HCT116 (cell line): ENCODE measurements at regions not wholly inside any gene's neighbourhood (a gene's known extent, or its start where the extent isn't known, plus 50 kb on each side); places are given as distances from the start of the nearest gene placed in this dataset.

Experiments
- ATAC-seq: fragments of 200-7000 bp; cut with Tn5 transposase; 2 replicates; pipeline ENCODE4 v1.9.1; 2020; ENCODE audit warnings: mild to moderate bottlenecking, moderate library complexity
- BruUV-seq: library from RNA; stranded (reverse); fragments of 400-500 nt; replicated peaks from 2 replicates; lab custom pipeline; 2021; lab: Mats Ljungman, UMichigan
- CTCF ChIA-PET: fragments of 300-600 bp; sonication (Branson Sonifier 250); formaldehyde crosslinking; loops from one replicate; lab custom pipeline; 2021; ENCODE audit warnings: antibody characterized with exemption; lab: Charles Lee
- POLR2A ChIA-PET: fragments of 300-600, 350-600 bp; sonication (Branson Sonifier 250); formaldehyde crosslinking; loops from one replicate; lab custom pipeline; 2021; ENCODE audit warnings: antibody characterized with exemption; lab: Charles Lee
- RAD21 ChIA-PET, 2 experiments: fragments of 300-600 bp; sonication (Branson Sonifier 250); formaldehyde crosslinking; loops; one replicate each; lab custom pipeline; 2023; ENCODE audit warnings: low total read pairs in 2 of 2; ENCODE audit not compliant: uncharacterized antibody in 2 of 2, unreplicated experiment in 2 of 2, low non-redundant PET in 1 of 2; lab: Charles Lee
- DNase-seq: peaks from one replicate; pipeline ENCODE4 v3.0.0-alpha.2; 2010; ENCODE audit warnings: low read depth, low spot score
- H2AFZ ChIP-seq: fragments of 200-600 bp; shearing (Covaris generic), sonication (generic); 2 replicates; pipeline ENCODE4 v1.6.1; 2017; ENCODE audit warnings: low read depth, mixed run types, mixed read lengths, antibody characterized with exemption, low read length; ENCODE audit not compliant: poor library complexity, severe bottlenecking
- H3K27ac ChIP-seq: 2 replicates; pipeline ENCODE4 v1.5.1; 2012; ENCODE audit warnings: low read depth, low read length
- H3K27me3 ChIP-seq: fragments of 200-600 bp; sonication (generic); 2 replicates; pipeline ENCODE4 v1.6.1; 2016; ENCODE audit warnings: mixed run types, low read length, mixed read lengths; ENCODE audit not compliant: insufficient read depth
- H3K36me3 ChIP-seq, 2 experiments: fragments of 200-500 bp in 1 of 2; fragments of 200-600 bp in 1 of 2; sonication (Bioruptor generic) in 1 of 2; sonication (generic) in 1 of 2; 2 replicates each; pipeline versions ENCODE4 v1.5.1 to v1.6.1; 2014 to 2016; ENCODE audit warnings: low read length in 2 of 2, inconsistent platforms in 1 of 2, mixed read lengths in 1 of 2, mixed run types in 1 of 2; ENCODE audit not compliant: insufficient read depth in 2 of 2, control insufficient read depth in 1 of 2
- H3K4me1 ChIP-seq, 2 experiments: fragments of 200-600 bp in 1 of 2; sonication (generic) in 1 of 2; 2 replicates each; pipeline versions ENCODE4 v1.5.1 to v1.6.1; 2012 to 2017; ENCODE audit warnings: low read length in 2 of 2, inconsistent platforms in 1 of 2, mild to moderate bottlenecking in 1 of 2, mixed read lengths in 1 of 2, mixed run types in 1 of 2, moderate library complexity in 1 of 2; ENCODE audit not compliant: insufficient read depth in 2 of 2, control insufficient read depth in 1 of 2
- H3K4me2 ChIP-seq: fragments of 200-600 bp; sonication (generic); 2 replicates; pipeline ENCODE4 v1.6.1; 2017; ENCODE audit warnings: mixed run types, low read length, mixed read lengths
- H3K4me3 ChIP-seq, 2 experiments: fragments of 200-600 bp in 1 of 2; sonication (generic) in 1 of 2; replicated peaks in 1 of 2; 2 replicates each; pipeline ENCODE4 v1.5.1; 2011 to 2016; ENCODE audit warnings: low read length in 2 of 2, control low read depth in 1 of 2, low read depth in 1 of 2, mild to moderate bottlenecking in 1 of 2, mixed read lengths in 1 of 2, mixed run types in 1 of 2
- H3K79me2 ChIP-seq: fragments of 200-600 bp; sonication (generic); 2 replicates; pipeline ENCODE4 v1.6.1; 2017; ENCODE audit warnings: mild to moderate bottlenecking, mixed run types, low read length, moderate library complexity, mixed read lengths; ENCODE audit not compliant: insufficient read depth
- H3K9ac ChIP-seq: fragments of 200-600 bp; sonication (generic); 2 replicates; pipeline ENCODE4 v1.6.1; 2016; ENCODE audit warnings: low read length, mixed read lengths
- H3K9me2 ChIP-seq: fragments of 200-600 bp; sonication (generic), shearing (Covaris generic); 2 replicates; pipeline ENCODE4 v1.6.1; 2017; ENCODE audit warnings: mixed run types, mild to moderate bottlenecking, moderate library complexity; ENCODE audit not compliant: insufficient read depth
- H3K9me3 ChIP-seq, 2 experiments: fragments of 200-500 bp in 1 of 2; fragments of 200-600 bp in 1 of 2; sonication (Bioruptor generic) in 1 of 2; sonication (generic) in 1 of 2; 2 replicates each; pipeline ENCODE4 v1.6.1; 2014 to 2017; ENCODE audit warnings: low read length in 2 of 2, mixed read lengths in 2 of 2, inconsistent platforms in 1 of 2, low read depth in 1 of 2, mild to moderate bottlenecking in 1 of 2, mixed run types in 1 of 2, moderate library complexity in 1 of 2; ENCODE audit not compliant: control insufficient read depth in 1 of 2, insufficient read depth in 1 of 2
- H4K20me1 ChIP-seq: fragments of 200-600 bp; sonication (generic), shearing (Covaris generic); 2 replicates; pipeline ENCODE4 v1.6.1; 2017; ENCODE audit warnings: mixed run types, mild to moderate bottlenecking, moderate library complexity; ENCODE audit not compliant: insufficient read depth
- CBX3 ChIP-seq: IDR thresholded peaks from 2 replicates; pipeline ENCODE4 v1.6.1; 2012; ENCODE audit warnings: low read depth
- EGR1 ChIP-seq: IDR thresholded peaks from 2 replicates; pipeline ENCODE4 v1.6.1; 2012; ENCODE audit warnings: low read depth
- ELF1 ChIP-seq: IDR thresholded peaks from 2 replicates; pipeline ENCODE4 v1.6.1; 2012; ENCODE audit warnings: low read depth, borderline replicate concordance
- EZH2 ChIP-seq: fragments of 200-600 bp; sonication (generic); IDR thresholded peaks from 2 replicates; pipeline ENCODE4 v1.6.1; 2017; ENCODE audit warnings: antibody characterized with exemption, mixed run types
- EZH2phosphoT487 ChIP-seq: fragments of 200-600 bp; IDR thresholded peaks from 2 replicates; pipeline ENCODE4 v1.6.1; 2018; ENCODE audit warnings: antibody characterized with exemption, borderline replicate concordance
- FOSL1 ChIP-seq: IDR thresholded peaks from 2 replicates; pipeline ENCODE4 v1.6.1; 2012; ENCODE audit warnings: low read depth
- JUND ChIP-seq: IDR thresholded peaks from 2 replicates; pipeline ENCODE4 v1.6.1; 2012
- RAD21 ChIP-seq: IDR thresholded peaks from 2 replicates; pipeline ENCODE4 v1.6.1; 2012; ENCODE audit warnings: low read depth, mild to moderate bottlenecking
- SIN3A ChIP-seq: IDR thresholded peaks from 2 replicates; pipeline ENCODE4 v1.6.1; 2012; ENCODE audit warnings: low read depth
- SRF ChIP-seq: IDR thresholded peaks from 2 replicates; pipeline ENCODE4 v1.6.1; 2012; ENCODE audit warnings: low read depth
- TCF7L2 ChIP-seq: IDR thresholded peaks from 2 replicates; pipeline ENCODE4 v1.7.0; 2011; ENCODE audit warnings: borderline replicate concordance, inconsistent platforms; ENCODE audit not compliant: insufficient read depth, insufficient read length; ENCODE audit errors: extremely low read depth
- YY1 ChIP-seq: IDR thresholded peaks from 2 replicates; pipeline ENCODE4 v1.6.1; 2011; ENCODE audit warnings: low read length, low read depth, moderate library complexity, mild to moderate bottlenecking; ENCODE audit not compliant: insufficient replicate concordance; ENCODE audit errors: extremely low read depth
- ZFX ChIP-seq: fragments of 450-650 bp; IDR thresholded peaks from 2 replicates; pipeline ENCODE4 v1.6.1; 2017
- ZNF274 ChIP-seq: fragments of 200-500 bp; sonication (Bioruptor generic); IDR thresholded peaks from 2 replicates; pipeline ENCODE4 v1.6.1; 2014; ENCODE audit warnings: mild to moderate bottlenecking, low read depth, low read length, inconsistent platforms
- intact Hi-C: fragments of 100-400 bp; cut with micrococcal nuclease; formaldehyde crosslinking; loops from 2 replicates; pipeline ENCODE4 v1.10.0; 2022
- TF ChIP-seq, protein P1 (sequence below), 3 experiments: fragments of 200-600 bp in 1 of 3; sonication (generic) in 1 of 3; IDR thresholded peaks in 2 of 3; conservative IDR thresholded peaks in 1 of 3; 2 replicates each; pipeline ENCODE4 v1.5.1; 2012 to 2017; ENCODE audit warnings: low read depth in 2 of 3, low read length in 2 of 3, antibody characterized with exemption in 1 of 3, borderline replicate concordance in 1 of 3, control low read depth in 1 of 3, mild to moderate bottlenecking in 1 of 3, mixed read lengths in 1 of 3, mixed run types in 1 of 3, moderate library complexity in 1 of 3; ENCODE audit not compliant: insufficient read depth in 1 of 3
- TF ChIP-seq, protein P2 (sequence below): IDR thresholded peaks from 2 replicates; pipeline ENCODE4 v1.6.1; 2012
- TF ChIP-seq, protein P3 (sequence below): IDR thresholded peaks from 2 replicates; pipeline ENCODE4 v1.6.1; 2011; ENCODE audit warnings: mild to moderate bottlenecking, low read length, moderate library complexity; ENCODE audit not compliant: insufficient replicate concordance; ENCODE audit errors: extremely low read depth
- TF ChIP-seq, protein P4 (sequence below): IDR thresholded peaks from 2 replicates; pipeline ENCODE4 v1.6.1; 2012

DNA sequence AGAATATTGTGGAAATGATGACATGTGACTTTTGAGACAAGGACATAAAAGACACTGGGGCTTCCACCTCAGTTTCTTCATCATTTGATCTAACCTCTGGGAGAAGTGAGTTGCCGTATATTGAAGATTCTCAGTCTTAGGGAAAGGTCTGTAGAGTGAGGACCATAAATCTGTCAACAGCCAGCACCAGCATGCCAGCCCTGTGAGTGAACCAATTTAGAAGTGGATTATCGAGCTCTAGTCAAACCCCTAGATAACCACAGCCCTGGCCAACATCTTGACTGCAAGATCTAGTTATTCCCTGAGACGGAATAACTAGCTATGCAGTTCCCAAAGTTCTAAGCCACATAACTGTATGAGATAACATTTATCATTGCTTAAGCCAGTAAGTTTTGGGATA, 108.8 kb upstream of the PTPRR start (continued):
- no peak for TF ChIP-seq ZNF274
- TF ChIP-seq SIN3A: no peak
- TF ChIP-seq RAD21: no peak
- TF ChIP-seq, protein P1, sequence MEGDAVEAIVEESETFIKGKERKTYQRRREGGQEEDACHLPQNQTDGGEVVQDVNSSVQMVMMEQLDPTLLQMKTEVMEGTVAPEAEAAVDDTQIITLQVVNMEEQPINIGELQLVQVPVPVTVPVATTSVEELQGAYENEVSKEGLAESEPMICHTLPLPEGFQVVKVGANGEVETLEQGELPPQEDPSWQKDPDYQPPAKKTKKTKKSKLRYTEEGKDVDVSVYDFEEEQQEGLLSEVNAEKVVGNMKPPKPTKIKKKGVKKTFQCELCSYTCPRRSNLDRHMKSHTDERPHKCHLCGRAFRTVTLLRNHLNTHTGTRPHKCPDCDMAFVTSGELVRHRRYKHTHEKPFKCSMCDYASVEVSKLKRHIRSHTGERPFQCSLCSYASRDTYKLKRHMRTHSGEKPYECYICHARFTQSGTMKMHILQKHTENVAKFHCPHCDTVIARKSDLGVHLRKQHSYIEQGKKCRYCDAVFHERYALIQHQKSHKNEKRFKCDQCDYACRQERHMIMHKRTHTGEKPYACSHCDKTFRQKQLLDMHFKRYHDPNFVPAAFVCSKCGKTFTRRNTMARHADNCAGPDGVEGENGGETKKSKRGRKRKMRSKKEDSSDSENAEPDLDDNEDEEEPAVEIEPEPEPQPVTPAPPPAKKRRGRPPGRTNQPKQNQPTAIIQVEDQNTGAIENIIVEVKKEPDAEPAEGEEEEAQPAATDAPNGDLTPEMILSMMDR (IDR thresholded peaks at IDR 0.05 in 2 of 3, conservative IDR thresholded peaks at IDR 0.05 in 1 of 3; ENCODE audit: borderline replicate concordance in 1 of 3, insufficient read depth in 1 of 3, low read depth in 2 of 3, low read length in 2 of 3): no peak
- TF ChIP-seq EGR1: no peak
- TF ChIP-seq SRF: no peak
- TF ChIP-seq, all 23 proteins: peak for 0

DNA sequence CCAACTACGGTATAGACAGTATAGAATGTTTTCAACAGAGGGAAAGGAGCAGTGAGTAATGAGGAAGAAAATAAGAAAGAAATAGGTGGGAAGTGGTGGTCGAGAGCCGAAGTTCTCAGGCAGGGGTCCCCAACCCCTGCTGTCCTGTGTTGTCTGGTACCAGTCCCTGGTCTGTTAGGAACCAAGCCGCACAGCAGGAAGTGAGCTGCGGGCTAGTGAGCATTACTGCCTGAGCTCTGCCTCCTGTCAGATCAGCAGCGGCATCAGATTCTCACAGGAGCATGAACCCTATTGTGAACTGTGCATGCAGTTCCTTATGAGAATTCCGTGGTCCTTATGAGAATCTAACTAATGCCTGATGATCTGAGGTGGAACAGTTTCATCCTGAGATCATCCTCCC, 107.3 kb upstream of the PTPRR start:
- no peaks in the 10 kb centered on the region for H3K36me3 ChIP-seq
- intact Hi-C loops: loop anchor here (10.0 kb wide), 1 partner anchor 717 kb away; no protein-coding TSS in a partner anchor
- H2AFZ ChIP-seq: no peak overlapping the region
- no peaks in the 10 kb centered on the region for H4K20me1 ChIP-seq
- BruUV-seq: no TSS peak
- no peaks in the 10 kb centered on the region for H3K4me1 ChIP-seq
- H3K4me2 ChIP-seq: no peak overlapping the region
- no peaks in the 10 kb centered on the region for H3K79me2 ChIP-seq
- RAD21 ChIA-PET: no interaction called here
- H3K4me3 ChIP-seq: no peak overlapping the region
- POLR2A ChIA-PET: no interaction called here
- no peak overlapping the region for H3K27ac ChIP-seq
- no peaks in the 10 kb centered on the region for H3K9me2 ChIP-seq
- TF ChIP-seq FOSL1: no peak
- no peak for TF ChIP-seq ZFX
- TF ChIP-seq ELF1: no peak
- TF ChIP-seq TCF7L2: no peak
- TF ChIP-seq EZH2: no peak
- TF ChIP-seq SIN3A: no peak
- TF ChIP-seq, protein P2, sequence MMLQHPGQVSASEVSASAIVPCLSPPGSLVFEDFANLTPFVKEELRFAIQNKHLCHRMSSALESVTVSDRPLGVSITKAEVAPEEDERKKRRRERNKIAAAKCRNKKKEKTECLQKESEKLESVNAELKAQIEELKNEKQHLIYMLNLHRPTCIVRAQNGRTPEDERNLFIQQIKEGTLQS: no peak
- no peak for TF ChIP-seq EZH2phosphoT487
- no peak for TF ChIP-seq EGR1
- TF ChIP-seq, protein P3, sequence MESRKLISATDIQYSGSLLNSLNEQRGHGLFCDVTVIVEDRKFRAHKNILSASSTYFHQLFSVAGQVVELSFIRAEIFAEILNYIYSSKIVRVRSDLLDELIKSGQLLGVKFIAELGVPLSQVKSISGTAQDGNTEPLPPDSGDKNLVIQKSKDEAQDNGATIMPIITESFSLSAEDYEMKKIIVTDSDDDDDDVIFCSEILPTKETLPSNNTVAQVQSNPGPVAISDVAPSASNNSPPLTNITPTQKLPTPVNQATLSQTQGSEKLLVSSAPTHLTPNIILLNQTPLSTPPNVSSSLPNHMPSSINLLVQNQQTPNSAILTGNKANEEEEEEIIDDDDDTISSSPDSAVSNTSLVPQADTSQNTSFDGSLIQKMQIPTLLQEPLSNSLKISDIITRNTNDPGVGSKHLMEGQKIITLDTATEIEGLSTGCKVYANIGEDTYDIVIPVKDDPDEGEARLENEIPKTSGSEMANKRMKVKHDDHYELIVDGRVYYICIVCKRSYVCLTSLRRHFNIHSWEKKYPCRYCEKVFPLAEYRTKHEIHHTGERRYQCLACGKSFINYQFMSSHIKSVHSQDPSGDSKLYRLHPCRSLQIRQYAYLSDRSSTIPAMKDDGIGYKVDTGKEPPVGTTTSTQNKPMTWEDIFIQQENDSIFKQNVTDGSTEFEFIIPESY: no peak
- no peak for TF ChIP-seq YY1
- TF ChIP-seq ZNF274: no peak
- TF ChIP-seq CBX3: no peak
- TF ChIP-seq, protein P4, sequence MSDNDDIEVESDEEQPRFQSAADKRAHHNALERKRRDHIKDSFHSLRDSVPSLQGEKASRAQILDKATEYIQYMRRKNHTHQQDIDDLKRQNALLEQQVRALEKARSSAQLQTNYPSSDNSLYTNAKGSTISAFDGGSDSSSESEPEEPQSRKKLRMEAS: no peak
- no peak for TF ChIP-seq JUND
- DNase-seq: no peak
- no peak overlapping the region for H3K9ac ChIP-seq
- CTCF ChIA-PET: no interaction called here
- no peak for ATAC-seq
- no peaks in the 10 kb centered on the region for H3K27me3 ChIP-seq
- H3K9me3 ChIP-seq: no peaks in the 10 kb centered on the region
